HepG2 (cell line): ENCODE measurements at regions not wholly inside any gene's neighbourhood (a gene's known extent, or its start where the extent isn't known, plus 50 kb on each side); places are given as distances from the start of the nearest gene placed in this dataset.

ENCODE experiments used
- ATAC-seq: fragments of 200-7000 bp; cut with Tn5 transposase; 3 replicates; pipeline ENCODE4 v1.9.1; 2020; ENCODE audit warnings: mild to moderate bottlenecking, moderate library complexity
- BruUV-seq: library from RNA; stranded (reverse); fragments of 400-500 nt; replicated peaks from 2 replicates; lab custom pipeline; 2021; lab: Mats Ljungman, UMichigan
- CTCF ChIA-PET: fragments of 300-600 bp; formaldehyde crosslinking; extraction: SDS; loops from one replicate; lab custom pipeline; 2021; ENCODE audit warnings: low total read pairs, inconsistent platforms, low intra/inter-chr PET ratio; lab: Yijun Ruan, JAX
- POLR2A ChIA-PET: fragments of 350-600 bp; sonication (Branson Sonifier 250); formaldehyde crosslinking; loops from one replicate; lab custom pipeline; 2020; ENCODE audit warnings: antibody characterized with exemption, inconsistent platforms; lab: Yijun Ruan, JAX
- DNase-seq: peaks from one replicate; pipeline ENCODE4 v3.0.0-alpha.2; 2015; ENCODE audit warnings: low spot score
- FAIRE-seq: peaks from 3 replicates; lab custom pipeline; 2011; peaks lifted over from hg19 to GRCh38; lab: Jason Lieb, UNC
- H2AFZ ChIP-seq: one replicate; pipeline ENCODE4 v1.6.1; 2011; ENCODE audit warnings: low read length, inconsistent platforms
- H3K27ac ChIP-seq: fragments of 300-600 bp; 3 replicates; pipeline ENCODE4 v1.8.0; 2011; ENCODE audit warnings: mixed run types, mild to moderate bottlenecking, mixed read lengths, low read length, inconsistent platforms; ENCODE audit not compliant: insufficient read depth; ENCODE audit errors: extremely low read length
- H3K27me3 ChIP-seq, 2 experiments: fragments of 200-600 bp in 1 of 2; 2 replicates in 1 of 2; 3 replicates in 1 of 2; pipeline versions ENCODE4 v1.6.0 to v1.8.0; 2011; ENCODE audit warnings: low read length in 2 of 2, mild to moderate bottlenecking in 2 of 2, moderate library complexity in 2 of 2, inconsistent platforms in 1 of 2; ENCODE audit not compliant: insufficient read depth in 2 of 2, control insufficient read depth in 1 of 2
- H3K36me3 ChIP-seq, 2 experiments: fragments of 200-600 bp in 1 of 2; replicated peaks in 1 of 2; 2 replicates in 1 of 2; 3 replicates in 1 of 2; pipeline versions ENCODE4 v1.5.1 to v1.8.0; 2011; ENCODE audit warnings: low read length in 2 of 2, inconsistent platforms in 1 of 2; ENCODE audit not compliant: insufficient read depth in 2 of 2, control insufficient read depth in 1 of 2
- H3K4me1 ChIP-seq: 2 replicates; pipeline ENCODE4 v1.5.1; 2012; ENCODE audit warnings: low read length, inconsistent platforms; ENCODE audit not compliant: insufficient read depth
- H3K4me2 ChIP-seq: 2 replicates; pipeline ENCODE4 v1.6.0; 2011; ENCODE audit warnings: low read depth, low read length, inconsistent platforms
- H3K4me3 ChIP-seq, 3 experiments: fragments of 200-600 bp in 1 of 3; sonication (generic), shearing (Covaris generic) in 1 of 3; replicated peaks in 1 of 3; 2 replicates each; pipeline ENCODE4 v1.5.1; 2011 to 2016; ENCODE audit warnings: low read length in 3 of 3, inconsistent platforms in 2 of 3, low read depth in 2 of 3, mild to moderate bottlenecking in 2 of 3, control low read depth in 1 of 3, mixed read lengths in 1 of 3; ENCODE audit not compliant: insufficient read depth in 1 of 3
- H3K79me2 ChIP-seq: one replicate; pipeline ENCODE4 v1.6.1; 2011; ENCODE audit warnings: low read length, inconsistent platforms; ENCODE audit not compliant: insufficient read depth
- H3K9ac ChIP-seq: 2 replicates; pipeline ENCODE4 v1.6.0; 2011; ENCODE audit warnings: mild to moderate bottlenecking, low read depth, low read length, inconsistent platforms; ENCODE audit not compliant: insufficient read depth
- H3K9me3 ChIP-seq: 2 replicates; pipeline ENCODE4 v1.5.1; 2012; ENCODE audit warnings: mild to moderate bottlenecking, low read length
- H4K20me1 ChIP-seq: 2 replicates; pipeline ENCODE4 v1.6.0; 2011; ENCODE audit warnings: inconsistent platforms, mild to moderate bottlenecking, low read length, moderate library complexity; ENCODE audit not compliant: insufficient read depth
- FIP1L1 ChIP-seq: fragments of 200-400 bp; formaldehyde crosslinking; IDR thresholded peaks from 2 replicates; pipeline ENCODE4 v1.6.1; 2018; ENCODE audit warnings: low read depth, mild to moderate bottlenecking, low read length, moderate library complexity, borderline replicate concordance; ENCODE audit not compliant: insufficient read depth
- GATAD2A ChIP-seq: IDR thresholded peaks from 2 replicates; pipeline ENCODE4 v1.6.1; 2016
- GPN1 ChIP-seq: sonication (generic); formaldehyde crosslinking; IDR thresholded peaks from 2 replicates; pipeline ENCODE4 v1.5.1; 2020; ENCODE audit warnings: missing genetic modification reagents, borderline replicate concordance
- HES4 ChIP-seq: sonication (generic); formaldehyde crosslinking; IDR thresholded peaks from 2 replicates; pipeline ENCODE4 v1.9.0; 2021; ENCODE audit warnings: mild to moderate bottlenecking, missing genetic modification reagents, borderline replicate concordance
- HNF4A ChIP-seq: sonication (generic); formaldehyde crosslinking; IDR thresholded peaks from 2 replicates; pipeline ENCODE4 v1.4.0; 2020; ENCODE audit warnings: missing genetic modification reagents
- RARA ChIP-seq: IDR thresholded peaks from 2 replicates; pipeline ENCODE4 v1.6.1; 2016; ENCODE audit warnings: missing genetic modification reagents, missing compliant biosample characterization
- RBFOX2 ChIP-seq: fragments of 200-400 bp; formaldehyde crosslinking; IDR thresholded peaks from 2 replicates; pipeline ENCODE4 v1.6.1; 2017; ENCODE audit warnings: low read depth, mild to moderate bottlenecking, low read length
- U2AF1 ChIP-seq: fragments of 200-400 bp; formaldehyde crosslinking; optimal IDR thresholded peaks from 2 replicates; pipeline ENCODE3; 2017; ENCODE audit warnings: mild to moderate bottlenecking, low read depth, low read length
- ZBTB7A ChIP-seq: sonication (generic); formaldehyde crosslinking; IDR thresholded peaks from 2 replicates; pipeline ENCODE4 v1.8.0; 2022; ENCODE audit warnings: mild to moderate bottlenecking, missing genetic modification reagents
- ZNF768 ChIP-seq: sonication (generic); formaldehyde crosslinking; IDR thresholded peaks from 2 replicates; pipeline ENCODE4 v1.4.0; 2020; ENCODE audit warnings: missing genetic modification reagents
- ZNF790 ChIP-seq: sonication (generic); formaldehyde crosslinking; IDR thresholded peaks from 2 replicates; pipeline ENCODE4 v1.8.0; 2022; ENCODE audit warnings: missing genetic modification reagents, mild to moderate bottlenecking, borderline replicate concordance
- ZNF883 ChIP-seq: sonication (generic); formaldehyde crosslinking; IDR thresholded peaks from 2 replicates; pipeline ENCODE4 v1.5.1; 2020; ENCODE audit warnings: mild to moderate bottlenecking, missing genetic modification reagents; ENCODE audit errors: not compliant biosample characterization
- WGBS: methylation state at CpG from one replicate; pipeline ENCODE4 v1.1.6; 2017; ENCODE audit warnings: low lambda C conversion rate; 5-methylcytosine and 5-hydroxymethylcytosine counted together
- in situ Hi-C: cut with HindIII; loops from 2 replicates; pipeline ENCODE4 v1.10.0; 2017; ENCODE audit warnings: low pct_unique_long_range_greater_than_20kb; ENCODE audit not compliant: extremely low pct_ligation_motif_present
- intact Hi-C: fragments of 100-400 bp; cut with micrococcal nuclease; formaldehyde crosslinking; loops from one replicate; pipeline ENCODE4 v1.10.0; 2022; ENCODE audit not compliant: unreplicated experiment
- TF ChIP-seq, protein P1 (sequence below): sonication (generic); formaldehyde crosslinking; IDR thresholded peaks from 2 replicates; pipeline ENCODE4 v1.4.0; 2020; ENCODE audit warnings: missing genetic modification reagents
- TF ChIP-seq, protein P2 (sequence below): sonication (generic); formaldehyde crosslinking; IDR thresholded peaks from 2 replicates; pipeline ENCODE4 v1.4.0; 2020; ENCODE audit warnings: missing genetic modification reagents
- TF ChIP-seq, protein P3 (sequence below), 2 experiments: sonication (generic) in 1 of 2; formaldehyde crosslinking in 1 of 2; IDR thresholded peaks; 2 replicates each; pipeline versions ENCODE4 v1.4.0 to v1.6.1; 2018 to 2020; ENCODE audit warnings: missing genetic modification reagents in 2 of 2, borderline replicate concordance in 1 of 2, low read depth in 1 of 2, mild to moderate bottlenecking in 1 of 2, missing biosample characterization in 1 of 2

DNA sequence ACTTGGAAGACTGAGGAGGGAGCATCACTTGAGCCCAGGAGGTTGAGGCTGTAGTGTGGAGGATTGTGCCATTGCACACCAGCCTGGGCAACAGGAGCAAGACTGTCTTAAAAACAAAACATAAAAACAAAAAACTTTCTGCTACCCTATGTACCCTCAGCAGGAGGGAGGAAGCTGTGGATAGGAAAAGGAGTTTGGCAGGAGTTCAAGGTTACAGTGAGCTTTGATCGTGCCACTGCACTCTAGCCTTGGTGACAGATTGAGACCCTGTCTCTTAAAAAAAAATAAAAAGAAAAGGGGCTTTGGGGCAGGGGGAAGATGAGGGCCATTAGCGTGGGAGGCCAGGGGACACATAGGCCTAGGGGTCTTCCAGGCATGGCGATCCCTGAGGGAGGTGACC, 135.7 kb downstream of the DHX35 start:
- DNase-seq (no peak), FAIRE-seq (peak; percentile 51), ATAC-seq (peak; percentile 27; the same call in 2 of the 3 replicates)
- H2AFZ ChIP-seq, result no peak overlapping the region
- intact Hi-C loops (no loop called here), in situ Hi-C loops (no loop called here)
- WGBS, result 4% methylated on average over 3 of the region's 3 CpGs
- TF ChIP-seq U2AF1 (no peak), ZNF768 (CRISPR knock-in tag) (no peak), HES4 (CRISPR knock-in tag) (no peak), RBFOX2 (no peak), ZNF883 (no peak), GPN1 (CRISPR knock-in tag) (no peak), HNF4A (CRISPR knock-in tag) (peak; percentile 10; the same call in 1 of the 2 replicates), GATAD2A (0 out of 2 replicates have a peak, but pooled peaks have one; percentile 33), ZBTB7A (CRISPR knock-in tag) (no peak), RARA (CRISPR knock-in tag) (peak; percentile 62), ZNF790 (CRISPR knock-in tag) (no peak), FIP1L1 (no peak)
- TF ChIP-seq, protein P1, sequence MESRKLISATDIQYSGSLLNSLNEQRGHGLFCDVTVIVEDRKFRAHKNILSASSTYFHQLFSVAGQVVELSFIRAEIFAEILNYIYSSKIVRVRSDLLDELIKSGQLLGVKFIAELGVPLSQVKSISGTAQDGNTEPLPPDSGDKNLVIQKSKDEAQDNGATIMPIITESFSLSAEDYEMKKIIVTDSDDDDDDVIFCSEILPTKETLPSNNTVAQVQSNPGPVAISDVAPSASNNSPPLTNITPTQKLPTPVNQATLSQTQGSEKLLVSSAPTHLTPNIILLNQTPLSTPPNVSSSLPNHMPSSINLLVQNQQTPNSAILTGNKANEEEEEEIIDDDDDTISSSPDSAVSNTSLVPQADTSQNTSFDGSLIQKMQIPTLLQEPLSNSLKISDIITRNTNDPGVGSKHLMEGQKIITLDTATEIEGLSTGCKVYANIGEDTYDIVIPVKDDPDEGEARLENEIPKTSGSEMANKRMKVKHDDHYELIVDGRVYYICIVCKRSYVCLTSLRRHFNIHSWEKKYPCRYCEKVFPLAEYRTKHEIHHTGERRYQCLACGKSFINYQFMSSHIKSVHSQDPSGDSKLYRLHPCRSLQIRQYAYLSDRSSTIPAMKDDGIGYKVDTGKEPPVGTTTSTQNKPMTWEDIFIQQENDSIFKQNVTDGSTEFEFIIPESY (CRISPR knock-in tag), result no peak
- TF ChIP-seq, protein P2, sequence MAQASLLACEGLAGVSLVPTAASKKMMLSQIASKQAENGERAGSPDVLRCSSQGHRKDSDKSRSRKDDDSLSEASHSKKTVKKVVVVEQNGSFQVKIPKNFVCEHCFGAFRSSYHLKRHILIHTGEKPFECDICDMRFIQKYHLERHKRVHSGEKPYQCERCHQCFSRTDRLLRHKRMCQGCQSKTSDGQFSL (CRISPR knock-in tag), result no peak
- TF ChIP-seq, protein P3, sequence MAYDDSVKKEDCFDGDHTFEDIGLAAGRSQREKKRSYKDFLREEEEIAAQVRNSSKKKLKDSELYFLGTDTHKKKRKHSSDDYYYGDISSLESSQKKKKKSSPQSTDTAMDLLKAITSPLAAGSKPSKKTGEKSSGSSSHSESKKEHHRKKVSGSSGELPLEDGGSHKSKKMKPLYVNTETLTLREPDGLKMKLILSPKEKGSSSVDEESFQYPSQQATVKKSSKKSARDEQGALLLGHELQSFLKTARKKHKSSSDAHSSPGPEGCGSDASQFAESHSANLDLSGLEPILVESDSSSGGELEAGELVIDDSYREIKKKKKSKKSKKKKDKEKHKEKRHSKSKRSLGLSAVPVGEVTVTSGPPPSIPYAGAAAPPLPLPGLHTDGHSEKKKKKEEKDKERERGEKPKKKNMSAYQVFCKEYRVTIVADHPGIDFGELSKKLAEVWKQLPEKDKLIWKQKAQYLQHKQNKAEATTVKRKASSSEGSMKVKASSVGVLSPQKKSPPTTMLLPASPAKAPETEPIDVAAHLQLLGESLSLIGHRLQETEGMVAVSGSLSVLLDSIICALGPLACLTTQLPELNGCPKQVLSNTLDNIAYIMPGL (CRISPR knock-in tag; IDR thresholded peaks at IDR 0.05; ENCODE audit: borderline replicate concordance in 1 of 2, low read depth in 1 of 2), result no peak
- no peaks in the 10 kb centered on the region for H3K9me3 ChIP-seq
- peaks cover 15% of the 10 kb centered on the region for H3K4me1 ChIP-seq
- ChIA-PET POLR2A (no interaction called here), CTCF (no interaction called here)
- no peaks in the 10 kb centered on the region for H3K36me3 ChIP-seq
- H3K27ac ChIP-seq, result no peak overlapping the region
- H3K9ac ChIP-seq, result no peak overlapping the region
- no peaks in the 10 kb centered on the region for H4K20me1 ChIP-seq
- H3K27me3 ChIP-seq, result peaks cover 0 to 10% of the 10 kb centered on the region in 2 experiments; a peak in 2 of 5 replicates
- BruUV-seq, result no TSS peak
- no peaks in the 10 kb centered on the region for H3K79me2 ChIP-seq
- H3K4me3 ChIP-seq, result no peak overlapping the region
- peak overlapping the region; percentile 1; the same call in 1 of the 2 replicates for H3K4me2 ChIP-seq
